Activated CD8-positive, alpha-beta memory T cell treated with anti-CD3 and anti-CD28 coated beads for 48 hours (primary cell): ENCODE measurements at regions not wholly inside any gene's neighbourhood (a gene's known extent, or its start where the extent isn't known, plus 50 kb on each side); places are given as distances from the start of the nearest gene placed in this dataset.

ENCODE experiments used
- DNase-seq, 3 experiments: peaks; one replicate each; pipeline ENCODE4 v3.0.0-alpha.2; 2020; ENCODE audit warnings: low read depth in 2 of 3, low spot score in 2 of 3

- DNase-seq, result no peak
These were observed 51.0 kb upstream of the VEGFC start for GRCh38 chr4:176843710-176844109.

- no peak for DNase-seq
These were observed 51.7 kb upstream of the VEGFC start for GRCh38 chr4:176844448-176844847.

- DNase-seq, result no peak
These were observed 52.9 kb upstream of the VEGFC start for GRCh38 chr4:176845636-176846035.

- DNase-seq, result no peak
These were observed 56.4 kb upstream of the VEGFC start for GRCh38 chr4:176849076-176849475.

GRCh38 chr4:176850436-176850835 lies 57.7 kb upstream of the VEGFC start:
- no peak for DNase-seq

GRCh38 chr4:176856421-176856820 lies 63.7 kb upstream of the VEGFC start:
- DNase-seq, result no peak

- DNase-seq, result no peak
These were observed 66.1 kb upstream of the VEGFC start for GRCh38 chr4:176858839-176859238.

GRCh38 chr4:176864238-176864637 lies 71.5 kb upstream of the VEGFC start:
- DNase-seq, result no peak

- DNase-seq, result no peak
These were observed 76.0 kb upstream of the VEGFC start for GRCh38 chr4:176868676-176869075.

GRCh38 chr4:176872461-176872860 lies 79.7 kb upstream of the VEGFC start:
- DNase-seq, result no peak

- no peak for DNase-seq
These were observed 82.2 kb upstream of the VEGFC start for GRCh38 chr4:176874721-176875445.

- no peak for DNase-seq
These were observed 82.8 kb upstream of the VEGFC start for GRCh38 chr4:176875446-176875930.

GRCh38 chr4:176879380-176880116 lies 86.8 kb upstream of the VEGFC start:
- no peak for DNase-seq

- DNase-seq, result no peak
These were observed 89.5 kb upstream of the VEGFC start for GRCh38 chr4:176882206-176882605.

- no peak for DNase-seq
These were observed 90.4 kb upstream of the VEGFC start for GRCh38 chr4:176883108-176883550.

- no peak for DNase-seq
These were observed 91.1 kb upstream of the VEGFC start for GRCh38 chr4:176883681-176884418.

- no peak for DNase-seq
These were observed 92.5 kb upstream of the VEGFC start for GRCh38 chr4:176885224-176885623.

- DNase-seq, result no peak
These were observed 93.4 kb upstream of the VEGFC start for GRCh38 chr4:176886135-176886534.

GRCh38 chr4:176889776-176890175 lies 97.1 kb upstream of the VEGFC start:
- no peak for DNase-seq

- DNase-seq, result no peak
These were observed 101.8 kb upstream of the VEGFC start for GRCh38 chr4:176894498-176894897.

GRCh38 chr4:176896211-176896610 lies 103.5 kb upstream of the VEGFC start:
- DNase-seq, result no peak

- no peak for DNase-seq
These were observed 104.5 kb upstream of the VEGFC start for GRCh38 chr4:176897226-176897625.
